GM19025 (cell line): ENCODE measurements at regions not wholly inside any gene's neighbourhood (a gene's known extent, or its start where the extent isn't known, plus 50 kb on each side); places are given as distances from the start of the nearest gene placed in this dataset.
"Not testable (repeated sequence)": the region's sequence is repeated elsewhere in the genome, so short reads cannot be mapped to it uniquely, and the experiment has no call there.

Experiments
- ATAC-seq: cut with Tn5 transposase; IDR thresholded peaks from one replicate; pipeline ENCODE4 v1.9.1; 2021; ENCODE audit warnings: mild to moderate bottlenecking, low read depth, moderate library complexity; ENCODE audit not compliant: unreplicated experiment

DNA sequence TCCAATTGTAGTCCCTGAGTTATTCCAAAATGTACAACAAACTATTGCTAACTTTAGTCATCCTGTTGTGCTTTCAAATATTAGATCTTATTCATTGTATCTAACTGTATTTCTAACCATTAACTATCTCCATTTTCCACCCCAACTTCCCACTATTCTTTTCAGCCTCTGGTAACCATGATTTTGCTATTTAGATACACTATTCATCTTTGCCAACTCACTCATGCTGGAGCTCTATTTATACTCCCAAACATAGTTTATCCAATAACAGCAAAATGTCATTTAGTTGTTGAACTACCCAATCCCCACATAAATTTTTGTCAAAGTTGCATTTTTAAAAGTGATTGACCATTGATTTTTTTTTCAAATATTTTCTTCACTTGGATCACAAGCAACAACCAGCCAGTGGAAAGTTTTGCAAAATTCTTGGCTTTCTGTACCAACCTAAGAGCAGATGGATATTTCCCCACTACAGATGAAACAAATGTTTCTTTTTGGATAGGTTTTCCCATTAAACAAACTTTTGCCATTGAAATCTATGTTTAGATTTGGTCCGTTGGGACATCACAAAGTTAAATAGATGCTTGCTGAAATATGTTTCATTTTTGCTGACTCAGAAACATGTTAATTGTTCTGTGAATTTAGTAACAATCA, 866.0 kb downstream of the LTN1 start:
- ATAC-seq: no peak

DNA sequence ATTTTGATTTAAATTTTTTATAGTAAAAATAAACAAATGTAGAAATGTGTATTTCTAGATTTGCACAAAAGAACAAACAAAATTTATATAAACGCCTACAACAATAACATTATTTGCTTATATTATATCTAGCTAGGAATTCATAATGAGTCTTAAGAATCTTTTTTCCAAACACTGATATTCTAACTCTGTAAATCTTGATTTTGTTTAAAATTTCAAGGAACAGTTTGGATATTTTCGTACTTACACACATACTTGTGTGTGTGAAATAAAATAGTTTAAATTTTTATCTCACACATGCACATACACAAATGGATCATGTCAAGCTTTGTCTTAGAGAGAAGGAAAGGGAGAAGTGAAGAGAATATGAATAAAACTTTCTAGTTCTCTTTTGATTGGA, 868.1 kb downstream of the LTN1 start:
- no peak for ATAC-seq

DNA sequence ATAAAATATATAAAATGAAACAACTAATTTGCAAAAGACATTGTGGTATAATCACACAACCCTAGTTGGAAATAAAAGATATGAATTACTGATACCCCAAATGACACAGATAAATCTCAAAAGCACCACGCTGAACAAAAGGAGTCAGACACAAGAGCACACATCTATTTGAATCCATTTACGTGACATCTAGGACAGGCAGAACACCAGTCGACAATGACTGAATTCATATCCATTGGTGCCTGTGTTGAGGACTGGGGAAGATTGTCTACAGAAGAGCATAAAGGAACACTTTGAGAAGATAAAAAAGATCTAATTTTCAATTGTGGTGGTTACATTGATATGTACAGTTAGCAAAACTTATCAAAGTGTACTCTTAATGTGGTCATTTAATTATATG, 874.1 kb downstream of the LTN1 start:
- ATAC-seq: no peak

DNA sequence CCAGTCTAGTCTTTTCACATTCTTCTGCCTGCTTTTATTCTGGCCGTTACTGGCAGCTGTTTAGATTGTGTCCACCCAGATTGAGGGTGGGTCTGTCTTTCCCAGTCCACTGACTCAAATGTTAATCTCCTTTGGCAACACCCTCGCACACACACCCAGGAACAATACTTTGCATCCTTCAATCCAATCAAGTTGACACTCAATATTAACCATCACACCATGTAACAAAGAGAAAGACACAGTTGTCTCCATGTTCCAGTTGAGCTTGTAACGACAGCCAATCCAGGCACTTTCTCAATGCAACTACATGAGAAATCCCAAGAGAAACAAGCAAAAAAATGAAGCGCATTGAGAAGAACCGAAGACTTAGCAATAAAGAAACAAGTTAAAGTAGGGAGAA, 877.7 kb downstream of the LTN1 start:
- not testable (repeated sequence) for ATAC-seq

DNA sequence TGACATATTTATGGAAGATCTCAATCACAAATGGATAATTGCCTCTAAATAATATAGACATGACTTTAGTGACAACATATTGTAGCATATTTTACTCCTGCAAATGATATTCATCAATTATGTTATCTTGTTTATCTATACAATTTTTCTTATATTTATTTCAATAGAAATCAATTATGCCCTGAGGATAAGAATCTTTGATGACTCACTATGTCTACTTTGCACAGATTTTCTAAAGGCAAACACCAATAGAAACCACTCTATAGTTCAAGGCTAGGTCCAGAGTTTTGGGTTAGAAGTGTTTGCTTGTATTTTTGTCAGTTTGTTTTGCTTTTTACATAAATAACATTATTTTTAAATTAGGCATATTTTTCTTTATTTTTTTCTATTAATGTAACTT, 879.0 kb downstream of the LTN1 start:
- no peak for ATAC-seq

DNA sequence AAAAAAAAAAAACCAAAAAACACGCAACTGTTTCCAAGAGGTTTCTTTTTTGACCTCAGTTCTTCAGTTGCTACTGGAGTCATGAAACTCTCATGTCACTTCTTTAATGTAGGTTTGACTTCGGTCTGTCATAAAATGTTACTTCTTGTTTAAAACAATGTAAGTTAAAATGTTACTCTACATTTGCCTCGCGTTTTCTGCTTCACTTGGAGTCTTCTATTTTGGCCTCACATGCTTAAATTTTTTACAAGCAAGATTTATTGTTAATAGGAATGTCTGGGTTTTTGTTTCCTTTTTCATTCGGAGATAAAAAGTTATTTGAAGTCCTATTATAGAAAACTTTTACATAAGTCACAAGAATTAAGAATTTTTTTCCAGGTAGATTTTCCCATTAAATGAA, 880.2 kb downstream of the LTN1 start:
- ATAC-seq: no peak

DNA sequence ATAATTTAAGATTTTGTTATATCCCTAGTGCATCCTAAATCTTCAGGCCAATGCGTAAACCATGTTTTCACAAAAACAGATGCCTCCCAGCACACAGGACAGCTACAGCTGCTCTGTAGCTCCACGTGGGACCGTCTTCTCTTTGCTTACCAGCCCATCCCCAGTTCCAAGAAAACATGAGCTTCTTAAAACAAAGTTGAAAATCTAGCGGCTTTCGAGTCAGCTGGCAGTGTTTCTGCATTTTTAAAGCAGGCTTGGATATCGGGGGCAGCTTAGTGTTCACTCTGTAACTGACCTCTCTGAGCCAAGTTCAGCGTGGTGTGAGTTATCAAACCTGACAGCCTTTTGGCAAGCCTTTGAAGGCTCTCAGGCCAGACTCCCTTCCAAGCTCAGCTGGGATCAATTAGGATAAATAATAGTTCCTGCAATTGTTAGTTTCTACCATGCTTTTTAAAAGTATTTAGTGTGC, 881.5 kb downstream of the LTN1 start:
- ATAC-seq: no peak

DNA sequence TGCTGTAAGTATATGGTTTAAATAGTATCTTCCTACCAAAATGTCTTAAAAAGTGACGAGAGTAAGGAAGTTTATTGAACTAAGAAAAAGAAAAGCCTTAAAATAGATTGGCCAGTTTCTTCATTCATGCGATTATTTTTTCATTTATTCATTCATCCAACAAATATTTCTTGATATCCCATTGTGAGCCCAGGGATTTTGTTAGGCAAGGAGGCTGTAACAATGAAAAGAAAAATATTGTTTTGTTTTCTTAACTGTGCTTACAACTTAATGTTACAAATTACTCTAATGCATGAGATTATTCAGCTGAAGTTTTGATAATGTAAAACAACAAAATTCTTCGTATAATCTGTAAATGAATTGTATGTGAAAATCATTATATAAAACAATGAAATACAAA, 882.0 kb downstream of the LTN1 start:
- ATAC-seq: no peak

DNA sequence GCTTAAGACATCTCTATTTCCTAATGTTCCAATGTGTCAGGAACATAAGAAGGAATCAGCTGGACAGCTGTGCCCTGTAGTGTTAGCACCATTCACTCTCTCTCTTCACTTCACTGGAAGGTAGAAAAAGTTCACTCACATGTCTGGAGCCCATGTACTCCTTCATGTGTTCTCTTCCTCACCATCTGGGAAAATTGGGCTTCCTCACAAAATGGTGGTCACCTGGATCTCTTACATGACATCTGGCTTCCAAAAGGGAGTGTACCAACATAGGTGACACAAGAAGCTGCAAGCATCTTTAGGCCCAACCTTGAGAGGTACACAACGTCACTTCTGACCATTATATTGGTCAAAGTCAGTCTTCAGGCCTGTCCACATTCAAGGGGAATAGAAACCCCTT, 882.6 kb downstream of the LTN1 start:
- no peak for ATAC-seq

DNA sequence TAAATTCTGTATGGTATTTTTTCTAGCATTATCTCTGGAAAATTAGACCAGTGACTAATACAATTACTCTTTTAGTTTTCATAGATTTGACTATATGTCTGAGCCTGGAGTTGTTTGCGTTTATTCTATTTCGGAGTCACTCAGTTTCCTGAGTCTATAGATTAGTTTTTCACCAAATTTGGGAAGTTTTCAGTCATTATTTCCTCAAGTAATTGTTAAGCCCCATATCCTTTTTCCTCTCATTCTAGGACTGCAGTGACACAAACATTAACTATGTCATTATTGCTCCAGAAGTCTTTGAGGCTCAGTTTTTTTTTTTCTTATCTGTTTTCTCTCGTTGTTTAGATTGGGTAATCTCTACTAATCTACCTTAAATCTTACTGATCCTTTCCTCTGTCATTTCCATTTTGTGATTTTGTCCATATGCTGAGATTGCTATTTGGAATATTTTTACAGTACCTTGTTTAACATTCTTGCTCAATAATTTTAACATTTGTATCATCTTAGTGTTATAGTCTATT, 886.2 kb downstream of the LTN1 start:
- no peak for ATAC-seq

DNA sequence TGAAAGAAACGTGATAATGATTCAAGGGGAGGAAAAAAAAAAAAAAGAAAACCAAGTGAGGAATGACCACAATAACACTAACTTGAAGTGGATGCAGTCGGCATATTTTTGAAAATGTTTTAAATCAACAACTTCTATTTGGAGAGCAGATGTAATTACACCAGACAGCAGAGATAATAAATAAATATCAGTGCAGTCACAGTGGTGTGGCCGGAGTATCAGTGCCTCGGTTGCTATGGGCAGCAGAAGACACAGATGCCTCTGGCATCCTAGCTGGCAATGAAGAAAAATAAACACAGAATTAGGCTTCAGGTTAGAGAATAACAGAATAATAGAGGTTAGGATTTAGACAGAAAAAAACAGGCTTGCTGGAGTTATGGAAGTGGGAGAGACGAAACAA, 888.3 kb downstream of the LTN1 start:
- no peak for ATAC-seq

DNA sequence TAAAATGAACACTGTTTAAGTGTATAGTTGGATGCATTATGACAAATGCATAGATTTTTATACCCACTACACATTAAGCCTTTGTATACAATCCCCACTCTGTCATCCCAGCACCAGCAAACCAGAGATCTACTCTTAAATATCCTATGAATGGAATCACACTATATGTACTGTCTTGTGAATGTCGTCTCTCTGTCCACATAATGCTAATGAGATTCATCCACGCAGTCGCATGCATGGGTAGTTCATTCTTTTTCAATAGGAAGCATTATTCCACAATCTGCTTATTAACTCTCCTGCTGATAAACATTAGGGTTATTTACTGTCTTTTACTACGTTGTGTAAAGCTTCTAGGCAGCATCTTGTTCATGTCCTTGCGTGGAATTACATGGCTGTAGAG, 892.3 kb downstream of the LTN1 start:
- no peak for ATAC-seq

DNA sequence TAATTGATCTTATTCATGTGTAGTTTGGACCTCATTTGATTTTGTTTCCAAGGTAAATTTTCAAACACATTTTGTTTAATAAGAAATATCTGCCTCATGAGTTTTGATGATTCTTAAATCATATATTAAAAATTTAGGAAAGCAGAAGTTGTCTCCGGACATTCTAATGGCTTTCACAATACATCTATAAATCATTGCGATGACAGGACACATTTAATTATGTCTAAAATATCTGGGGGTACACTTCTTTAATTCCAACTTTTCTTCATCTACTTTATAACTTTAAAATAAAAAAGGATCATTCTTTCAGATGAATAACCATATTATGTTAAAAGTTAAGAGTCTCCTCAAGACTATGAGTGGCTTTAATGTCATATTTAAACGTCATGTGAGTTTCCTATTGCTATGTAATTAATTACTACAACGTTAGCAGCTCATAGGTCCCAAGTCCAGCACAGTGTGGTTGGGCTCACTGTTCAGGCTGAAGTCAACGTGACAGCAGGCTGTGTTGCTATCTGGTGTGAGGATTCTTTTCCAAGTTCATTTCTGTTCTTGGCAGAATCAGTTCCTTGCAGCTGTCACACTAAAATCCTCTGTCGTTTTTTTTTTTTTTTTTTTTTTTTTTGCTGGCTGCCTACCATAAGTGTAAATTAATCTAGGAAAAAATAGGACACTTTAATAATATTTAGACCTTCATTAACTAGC, 893.5 kb downstream of the LTN1 start:
- ATAC-seq: no peak

DNA sequence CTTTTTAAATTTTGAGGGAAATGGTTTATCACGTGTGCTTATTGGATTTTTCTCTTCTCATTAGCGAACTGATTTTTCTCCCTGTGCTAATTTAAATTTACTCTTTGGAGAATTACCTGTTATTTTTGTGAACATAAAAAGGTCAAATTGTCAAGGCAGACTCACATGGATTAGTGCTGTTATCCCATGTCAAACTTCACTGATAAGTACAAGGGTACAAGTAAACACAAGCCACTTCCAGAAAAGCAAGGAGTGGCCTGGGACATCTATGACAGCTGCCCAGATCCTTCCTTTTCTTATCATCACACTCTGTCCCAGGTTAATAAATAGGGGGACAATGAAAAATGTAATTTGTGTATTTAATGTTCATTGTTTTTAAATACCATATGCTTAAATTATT, 901.2 kb downstream of the LTN1 start:
- ATAC-seq: no peak

DNA sequence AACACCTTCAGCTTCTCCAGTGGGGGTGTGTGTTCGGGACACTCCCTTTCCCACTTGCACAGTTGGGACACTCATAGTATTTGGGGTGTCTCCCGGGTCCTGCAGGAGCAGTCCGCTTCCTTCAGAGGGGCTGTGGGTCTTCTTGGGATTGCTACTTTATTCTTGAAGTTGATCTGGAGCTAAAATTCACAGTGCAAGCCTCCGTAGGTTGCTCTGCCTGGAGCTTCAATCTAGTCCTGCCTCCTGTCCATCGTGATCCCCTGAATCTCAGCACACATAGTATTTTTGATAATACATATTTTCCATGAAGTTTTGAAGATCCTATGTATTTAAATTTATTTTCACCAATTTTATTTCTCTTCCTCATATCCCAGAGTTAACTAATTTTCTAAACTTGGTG, 902.1 kb downstream of the LTN1 start:
- no peak for ATAC-seq

DNA sequence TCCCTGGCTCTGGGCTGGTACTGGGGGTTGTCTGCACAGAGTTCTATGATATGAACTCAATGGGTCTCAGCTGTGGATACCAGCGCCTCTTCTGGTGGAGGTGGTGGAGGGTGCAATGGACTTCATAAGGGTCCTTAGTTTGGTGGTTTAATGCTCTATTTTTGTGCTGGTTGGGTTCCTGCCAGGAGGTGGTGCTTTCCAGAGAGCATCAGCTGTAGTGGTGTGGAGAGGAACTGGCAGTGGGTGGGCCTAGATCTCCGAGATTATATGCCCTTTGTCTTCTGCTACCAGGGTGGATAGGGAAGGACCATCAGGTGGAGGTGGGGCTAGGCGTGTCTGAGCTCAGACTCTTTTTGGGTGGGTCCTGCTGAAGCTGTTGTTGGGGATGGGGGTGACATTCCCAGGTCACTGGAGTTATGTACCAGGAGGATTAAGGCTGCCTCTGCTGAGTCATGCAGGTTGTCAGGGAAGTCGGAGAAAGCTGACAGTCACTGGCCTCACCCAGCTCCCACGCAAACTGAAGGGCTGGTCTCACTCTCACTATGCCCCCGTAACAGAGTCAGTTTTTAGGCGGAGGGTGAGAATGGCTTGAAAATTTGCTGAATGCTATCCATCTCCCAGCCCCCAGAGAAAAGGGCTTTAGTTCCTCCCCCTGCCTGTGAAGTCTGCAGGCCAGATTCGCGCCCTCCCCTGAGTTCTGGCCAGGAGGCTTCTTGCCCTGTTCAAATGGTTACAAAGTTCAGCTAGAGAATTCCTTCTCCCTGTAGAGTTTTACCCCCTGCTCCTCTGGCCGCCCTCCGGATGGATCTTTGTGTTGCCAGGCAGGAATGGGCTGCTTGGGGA, 902.9 kb downstream of the LTN1 start:
- no peak for ATAC-seq

DNA sequence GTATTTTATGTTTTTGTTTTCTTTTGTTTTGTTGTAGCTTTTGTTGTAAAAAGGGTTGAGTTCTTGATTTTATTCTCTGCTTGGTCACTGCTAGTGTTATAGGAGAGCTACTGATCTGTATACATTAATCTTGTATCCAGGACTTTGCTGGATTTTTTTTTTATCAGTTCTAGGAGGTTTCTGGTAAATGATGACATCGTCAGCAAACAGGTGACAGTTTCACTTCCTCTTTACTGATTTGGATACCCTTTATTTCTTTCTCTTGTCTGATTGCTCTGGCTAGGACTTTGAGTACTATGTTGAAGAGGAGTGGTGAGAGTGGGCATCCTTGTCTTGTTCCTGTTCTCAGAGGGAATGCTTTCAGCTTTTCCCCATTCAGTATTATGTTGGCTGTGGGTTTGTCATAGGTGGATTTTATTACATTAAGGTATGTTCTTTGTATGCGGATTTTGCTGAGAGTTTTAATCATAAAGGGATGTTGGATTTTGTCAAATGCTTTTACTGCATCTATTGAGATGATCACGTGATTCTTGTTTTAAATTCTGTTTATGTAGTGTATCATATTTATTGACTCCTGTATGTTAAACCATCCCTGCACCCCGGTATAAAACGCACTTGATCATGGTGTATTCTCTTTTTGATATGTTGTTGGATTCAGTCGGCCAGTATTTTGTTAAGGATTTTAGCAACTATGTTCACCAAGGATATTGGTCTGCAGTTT, 905.7 kb downstream of the LTN1 start:
- no peak for ATAC-seq

DNA sequence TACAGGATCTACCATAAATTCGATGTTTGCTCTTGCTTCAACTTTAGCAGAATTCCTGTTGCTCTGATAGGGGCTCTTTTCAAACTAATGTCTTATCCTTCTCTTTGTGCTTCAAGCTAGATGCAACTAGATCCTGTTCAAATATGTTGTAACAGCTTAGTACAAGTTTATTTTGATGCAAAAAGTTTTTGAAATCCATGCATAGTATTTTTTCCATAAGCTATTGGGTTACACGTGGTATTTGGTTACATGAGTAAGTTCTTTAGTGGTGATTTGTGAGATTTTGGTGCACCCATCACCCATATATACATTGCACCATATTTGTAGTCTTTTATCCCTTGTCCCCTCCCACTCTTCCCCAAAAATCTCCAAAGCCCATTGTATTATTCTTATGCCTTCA, 907.7 kb downstream of the LTN1 start:
- no peak for ATAC-seq

DNA sequence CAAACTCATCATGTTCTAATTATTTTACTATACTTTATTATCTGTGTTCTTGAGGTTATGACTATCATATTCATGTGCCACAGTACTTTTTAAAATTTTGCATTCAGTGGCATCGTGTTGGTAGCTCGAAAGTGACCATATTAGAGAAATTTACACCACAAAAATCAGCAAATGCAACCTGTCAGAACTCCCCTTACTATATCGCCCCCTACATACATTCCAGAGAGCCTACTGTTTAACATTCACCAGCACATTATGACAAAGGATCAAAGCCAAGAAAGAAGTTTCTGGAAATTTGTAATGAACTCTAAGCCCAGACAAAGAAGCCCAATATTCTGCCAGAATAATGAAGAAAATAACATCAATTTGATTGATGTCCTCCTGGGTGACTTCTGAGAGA, 909.3 kb downstream of the LTN1 start:
- no peak for ATAC-seq

DNA sequence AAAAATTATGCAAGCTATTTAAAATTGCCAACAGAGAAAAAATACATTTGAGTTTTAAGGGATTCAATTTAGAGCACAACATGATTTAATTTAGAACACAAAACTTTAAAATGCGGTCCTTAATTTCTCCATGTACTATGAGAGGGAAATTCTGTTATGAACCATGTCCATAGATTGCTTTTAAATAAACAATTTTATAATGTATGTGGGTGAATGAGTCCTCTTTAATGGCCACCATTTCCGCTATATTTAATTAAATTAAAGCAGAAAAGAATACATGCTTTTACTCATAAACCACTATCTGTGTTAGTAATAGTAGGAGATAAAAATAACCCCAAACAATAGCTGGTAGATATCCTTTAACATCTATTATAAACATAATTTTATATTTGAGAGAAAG, 914.6 kb downstream of the LTN1 start:
- ATAC-seq: no peak

DNA sequence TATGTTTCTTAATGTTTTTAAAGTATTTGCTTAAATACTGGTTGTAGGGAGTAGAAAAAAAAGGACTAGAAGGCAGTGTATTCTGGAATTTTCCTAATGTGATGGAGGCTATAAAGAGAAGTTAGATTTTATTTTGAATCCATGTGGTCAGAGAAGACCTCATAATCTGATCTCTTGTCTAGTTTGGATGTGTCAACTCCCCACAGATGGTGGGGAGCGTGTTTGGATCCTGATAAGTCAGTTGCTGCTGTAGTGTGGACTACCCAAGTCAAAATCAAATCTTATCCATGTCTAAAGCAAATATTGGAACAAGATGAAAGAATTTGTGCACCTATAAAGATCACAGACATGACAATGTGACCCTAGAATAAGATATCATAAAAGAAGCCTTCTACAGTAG, 918.0 kb downstream of the LTN1 start:
- ATAC-seq: no peak
